Mammary epithelial cell (primary cell): ENCODE measurements at regions not wholly inside any gene's neighbourhood (a gene's known extent, or its start where the extent isn't known, plus 50 kb on each side); places are given as distances from the start of the nearest gene placed in this dataset.

Experiments
- CTCF ChIP-seq, 2 donors: IDR thresholded peaks in 1 of 2; conservative IDR thresholded peaks in 1 of 2; 2 replicates each; pipeline ENCODE4 v1.5.1; 2011 to 2012; ENCODE audit warnings: inconsistent platforms in 2 of 2, low read length in 2 of 2, mild to moderate bottlenecking in 2 of 2, control low read depth in 1 of 2, low read depth in 1 of 2; ENCODE audit not compliant: insufficient read depth in 1 of 2; ENCODE audit errors: extremely low read depth in 1 of 2
- EZH2 ChIP-seq: IDR thresholded peaks from 2 replicates; pipeline ENCODE4 v1.6.1; 2012; ENCODE audit warnings: low read length, inconsistent platforms, borderline replicate concordance

DNA sequence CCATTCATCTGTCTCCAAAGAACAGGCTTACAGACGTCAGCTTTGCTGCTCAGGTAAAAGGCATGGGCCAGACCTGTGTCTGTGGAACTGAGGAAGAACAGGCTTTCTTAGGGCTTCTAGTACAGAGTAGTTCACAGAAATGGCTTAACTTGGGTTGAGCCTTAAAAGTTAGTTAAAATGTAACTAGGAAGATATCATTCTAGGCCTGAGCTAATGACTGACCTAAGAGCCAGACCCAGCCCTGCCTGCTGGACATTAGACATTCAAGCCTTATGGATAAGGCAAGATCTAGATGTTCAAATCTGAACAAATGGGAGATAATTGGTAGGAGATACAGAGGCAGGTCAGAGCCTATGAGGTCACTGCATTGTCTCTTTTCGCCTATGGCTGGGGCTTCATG, 73.9 kb upstream of the SLC14A2 start:
- TF ChIP-seq CTCF (conservative IDR thresholded peaks at IDR 0.05 in 1 of 2, IDR thresholded peaks at IDR 0.05 in 1 of 2; ENCODE audit: extremely low read depth in 1 of 2, insufficient read depth in 1 of 2, low read depth in 1 of 2, low read length in 2 of 2), result no peak
- no peak for TF ChIP-seq EZH2
